NOMO-1 (cell line): ENCODE measurements at regions not wholly inside any gene's neighbourhood (a gene's known extent, or its start where the extent isn't known, plus 50 kb on each side); places are given as distances from the start of the nearest gene placed in this dataset.
A peak's percentile ranks its signal among the peaks of the same experiment; 100 is the strongest.
"Not testable (repeated sequence)": the region's sequence is repeated elsewhere in the genome, so short reads cannot be mapped to it uniquely, and the experiment has no call there.

ENCODE experiments used
- DNase-seq, 2 experiments: peaks; one replicate each; lab custom pipeline; 2025; ENCODE audit not compliant: unreplicated experiment in 2 of 2; lab: John Stamatoyannopoulos, UW

- no peak for DNase-seq
Observed at GRCh38 chr6:10138917-10139316, 276.0 kb downstream of the TFAP2A start.

- DNase-seq, result no peak
Observed at GRCh38 chr6:10136636-10137035, 278.2 kb downstream of the TFAP2A start.

GRCh38 chr6:10134185-10134584 is 280.7 kb downstream of the TFAP2A start:
- not testable (repeated sequence) for DNase-seq

GRCh38 chr6:10128721-10129120 is 286.2 kb downstream of the TFAP2A start:
- DNase-seq, result no peak

GRCh38 chr6:10122164-10122563 is 292.7 kb downstream of the TFAP2A start:
- no peak for DNase-seq

- DNase-seq, result no peak
Observed at GRCh38 chr6:10112871-10113549, 301.9 kb downstream of the TFAP2A start.

GRCh38 chr6:10111975-10112374 is 302.9 kb downstream of the TFAP2A start:
- no peak for DNase-seq

- no peak for DNase-seq
Observed at GRCh38 chr6:10101551-10102252, 313.2 kb downstream of the TFAP2A start.

GRCh38 chr6:10099529-10100140 is 315.2 kb downstream of the TFAP2A start:
- DNase-seq, result peak; percentile 42 to 50

GRCh38 chr6:10098756-10099528 is 315.9 kb downstream of the TFAP2A start:
- no peak for DNase-seq

- no peak for DNase-seq
Observed at GRCh38 chr6:10093282-10093681, 321.6 kb downstream of the TFAP2A start.

GRCh38 chr6:10084111-10084986 is 330.5 kb downstream of the TFAP2A start:
- DNase-seq, result peak; percentile 11 to 38

- DNase-seq, result peak; percentile 74 to 94
Observed at GRCh38 chr6:10082385-10082784, 332.5 kb downstream of the TFAP2A start.

GRCh38 chr6:10081957-10082356 is 332.9 kb downstream of the TFAP2A start:
- DNase-seq, result peak in 1 of 2 experiments; percentile 33

GRCh38 chr6:10081075-10081474 is 333.8 kb downstream of the TFAP2A start:
- no peak for DNase-seq

GRCh38 chr6:10080561-10080960 is 334.3 kb downstream of the TFAP2A start:
- no peak for DNase-seq

GRCh38 chr6:10078581-10078980 is 336.3 kb downstream of the TFAP2A start:
- no peak for DNase-seq

GRCh38 chr6:10074726-10075125 is 340.1 kb downstream of the TFAP2A start:
- DNase-seq, result not testable (repeated sequence)

- no peak for DNase-seq
Observed at GRCh38 chr6:10073341-10073740, 341.5 kb downstream of the TFAP2A start.

GRCh38 chr6:10071631-10072220 is 343.1 kb downstream of the TFAP2A start:
- no peak for DNase-seq
